Loucy (cell line): ENCODE measurements at regions not wholly inside any gene's neighbourhood (a gene's known extent, or its start where the extent isn't known, plus 50 kb on each side); places are given as distances from the start of the nearest gene placed in this dataset.

ENCODE experiments used
- H2AFZ ChIP-seq: fragments of 200-600 bp; sonication (generic); 2 replicates; pipeline ENCODE4 v1.6.0; 2016; ENCODE audit warnings: antibody characterized with exemption, mild to moderate bottlenecking, low read length, moderate library complexity
- H3F3A ChIP-seq: fragments of 200-600 bp; 2 replicates; pipeline ENCODE4 v1.6.0; 2016; ENCODE audit warnings: antibody characterized with exemption, low read depth, mild to moderate bottlenecking
- H3K27me3 ChIP-seq: fragments of 200-600 bp; sonication (generic); 2 replicates; pipeline ENCODE4 v1.6.1; 2014; ENCODE audit warnings: low read length, mild to moderate bottlenecking; ENCODE audit not compliant: insufficient read depth, poor library complexity, severe bottlenecking
- H3K36me3 ChIP-seq: fragments of 200-600 bp; sonication (generic); 2 replicates; pipeline ENCODE4 v1.6.1; 2016; ENCODE audit warnings: low read length; ENCODE audit not compliant: insufficient read depth
- H3K4me1 ChIP-seq: fragments of 200-600 bp; sonication (generic); 2 replicates; pipeline ENCODE4 v1.5.1; 2014; ENCODE audit warnings: low read length, mild to moderate bottlenecking; ENCODE audit not compliant: insufficient read depth, poor library complexity, severe bottlenecking
- H3K4me2 ChIP-seq: fragments of 200-600 bp; sonication (generic); 2 replicates; pipeline ENCODE4 v1.6.0; 2014; ENCODE audit warnings: antibody characterized with exemption, low read length, low read depth, mild to moderate bottlenecking; ENCODE audit not compliant: poor library complexity, severe bottlenecking
- H3K4me3 ChIP-seq: fragments of 200-600 bp; sonication (generic); 2 replicates; pipeline ENCODE4 v1.5.1; 2014; ENCODE audit warnings: low read length, mild to moderate bottlenecking, mixed read lengths; ENCODE audit not compliant: poor library complexity, severe bottlenecking
- H3K79me2 ChIP-seq: fragments of 200-600 bp; sonication (generic); 2 replicates; pipeline ENCODE4 v1.6.1; 2014; ENCODE audit warnings: low read length; ENCODE audit not compliant: insufficient read depth
- H3K9ac ChIP-seq: fragments of 200-600 bp; sonication (generic); 2 replicates; pipeline ENCODE4 v1.6.0; 2014; ENCODE audit warnings: mild to moderate bottlenecking, low read depth, low read length, moderate library complexity; ENCODE audit not compliant: poor library complexity, severe bottlenecking
- H3K9me2 ChIP-seq: fragments of 200-600 bp; sonication (generic); replicated peaks from 2 replicates; pipeline ENCODE4 v1.6.1; 2016; ENCODE audit warnings: low read depth, low read length, mixed read lengths
- H3K9me3 ChIP-seq: fragments of 200-600 bp; sonication (generic); 2 replicates; pipeline ENCODE4 v1.6.1; 2014; ENCODE audit warnings: mild to moderate bottlenecking, antibody characterized with exemption, low read length, low read depth; ENCODE audit not compliant: insufficient read depth
- H4K20me1 ChIP-seq: fragments of 200-600 bp; sonication (generic); 2 replicates; pipeline ENCODE4 v1.6.0; 2014; ENCODE audit warnings: antibody characterized with exemption, low read length, mild to moderate bottlenecking; ENCODE audit not compliant: insufficient read depth, poor library complexity, severe bottlenecking
- EZH2phosphoT487 ChIP-seq: fragments of 200-600 bp; IDR thresholded peaks from 2 replicates; pipeline ENCODE4 v1.6.1; 2018; ENCODE audit warnings: antibody characterized with exemption, mild to moderate bottlenecking, moderate library complexity, borderline replicate concordance
- TF ChIP-seq, protein P1 (sequence below): fragments of 200-600 bp; sonication (generic); conservative IDR thresholded peaks from 2 replicates; pipeline ENCODE4 v1.5.1; 2014; ENCODE audit warnings: mild to moderate bottlenecking, antibody characterized with exemption, low read length

DNA sequence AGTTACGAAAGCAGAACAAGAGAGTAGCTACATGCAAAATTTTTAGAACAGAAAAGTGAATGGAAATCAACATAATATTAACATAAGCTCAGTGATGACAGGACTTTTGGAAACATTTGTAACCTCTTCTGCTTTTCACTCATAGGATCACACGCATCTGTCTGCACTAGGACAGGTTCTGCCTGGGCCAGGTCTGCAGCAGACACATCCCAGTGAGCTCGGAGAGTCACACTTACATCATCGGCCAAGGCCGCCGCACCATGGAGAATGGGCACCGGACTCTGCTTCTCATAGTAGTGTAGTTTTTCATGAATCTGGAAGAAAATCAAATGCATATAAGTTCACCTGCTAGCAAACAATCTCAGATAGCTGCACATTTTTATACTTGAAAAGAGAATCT is 150.9 kb upstream of the ODAD2 start:
- no peaks in the 10 kb centered on the region for H3K4me1 ChIP-seq
- H4K20me1 ChIP-seq: no peaks in the 10 kb centered on the region
- no peak overlapping the region for H3K4me2 ChIP-seq
- no peak overlapping the region for H2AFZ ChIP-seq
- H3K9me2 ChIP-seq: no peaks in the 10 kb centered on the region
- no peaks in the 10 kb centered on the region for H3F3A ChIP-seq
- no peak for TF ChIP-seq EZH2phosphoT487
- TF ChIP-seq, protein P1, sequence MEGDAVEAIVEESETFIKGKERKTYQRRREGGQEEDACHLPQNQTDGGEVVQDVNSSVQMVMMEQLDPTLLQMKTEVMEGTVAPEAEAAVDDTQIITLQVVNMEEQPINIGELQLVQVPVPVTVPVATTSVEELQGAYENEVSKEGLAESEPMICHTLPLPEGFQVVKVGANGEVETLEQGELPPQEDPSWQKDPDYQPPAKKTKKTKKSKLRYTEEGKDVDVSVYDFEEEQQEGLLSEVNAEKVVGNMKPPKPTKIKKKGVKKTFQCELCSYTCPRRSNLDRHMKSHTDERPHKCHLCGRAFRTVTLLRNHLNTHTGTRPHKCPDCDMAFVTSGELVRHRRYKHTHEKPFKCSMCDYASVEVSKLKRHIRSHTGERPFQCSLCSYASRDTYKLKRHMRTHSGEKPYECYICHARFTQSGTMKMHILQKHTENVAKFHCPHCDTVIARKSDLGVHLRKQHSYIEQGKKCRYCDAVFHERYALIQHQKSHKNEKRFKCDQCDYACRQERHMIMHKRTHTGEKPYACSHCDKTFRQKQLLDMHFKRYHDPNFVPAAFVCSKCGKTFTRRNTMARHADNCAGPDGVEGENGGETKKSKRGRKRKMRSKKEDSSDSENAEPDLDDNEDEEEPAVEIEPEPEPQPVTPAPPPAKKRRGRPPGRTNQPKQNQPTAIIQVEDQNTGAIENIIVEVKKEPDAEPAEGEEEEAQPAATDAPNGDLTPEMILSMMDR: no peak
- no peak overlapping the region for H3K4me3 ChIP-seq
- H3K79me2 ChIP-seq: no peaks in the 10 kb centered on the region
- H3K9ac ChIP-seq: no peak overlapping the region
- H3K27me3 ChIP-seq: no peaks in the 10 kb centered on the region
- H3K36me3 ChIP-seq: no peaks in the 10 kb centered on the region
- H3K9me3 ChIP-seq: no peaks in the 10 kb centered on the region

DNA sequence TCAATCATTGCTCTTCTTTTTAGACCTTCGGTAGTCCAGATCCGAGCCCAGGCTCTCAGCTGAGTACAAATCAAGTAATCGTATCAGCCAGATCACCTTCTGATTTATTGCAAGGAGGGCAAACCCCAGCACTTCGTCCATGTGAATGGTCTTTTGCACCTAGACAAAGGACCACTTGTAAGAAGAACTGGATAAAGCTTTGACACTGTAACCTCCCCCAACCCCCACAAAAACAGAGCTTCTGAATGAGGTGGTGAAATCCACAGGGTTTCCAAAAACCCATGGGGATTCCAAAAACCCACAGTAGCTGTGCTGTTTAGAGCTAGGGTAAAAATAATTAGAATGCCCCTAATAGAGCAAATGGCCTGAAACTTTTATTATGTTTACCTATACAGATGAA is 148.8 kb upstream of the ODAD2 start:
- Histone ChIP-seq H3K4me3 (no peak overlapping the region), H3K4me2 (no peak overlapping the region), H3K79me2 (no peaks in the 10 kb centered on the region), H3K27me3 (no peaks in the 10 kb centered on the region), H3K9ac (no peak overlapping the region), H3K4me1 (no peaks in the 10 kb centered on the region), H3K9me3 (no peaks in the 10 kb centered on the region), H2AFZ (no peak overlapping the region), H4K20me1 (no peaks in the 10 kb centered on the region), H3F3A (no peaks in the 10 kb centered on the region), H3K9me2 (no peaks in the 10 kb centered on the region), H3K36me3 (no peaks in the 10 kb centered on the region)
- no peak for TF ChIP-seq EZH2phosphoT487
- TF ChIP-seq, protein P1: no peak

DNA sequence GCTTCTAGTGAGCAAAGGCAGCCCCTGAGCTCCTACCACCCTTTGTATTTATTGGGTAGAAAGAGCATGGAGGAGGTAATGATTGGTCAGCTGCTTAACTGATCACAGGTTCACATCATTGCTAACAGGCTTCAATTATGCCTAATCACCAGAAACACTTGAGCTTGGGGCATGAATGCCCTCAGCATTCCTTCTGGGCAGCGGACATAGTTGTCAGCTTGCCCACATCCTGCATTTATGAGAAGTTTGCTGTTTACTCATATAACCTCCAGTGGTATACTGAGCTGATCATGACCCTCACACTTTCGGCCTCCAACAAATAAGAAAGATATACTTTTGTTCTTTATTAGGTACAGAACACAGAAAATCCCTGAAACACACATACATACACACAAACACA is 140.3 kb upstream of the ODAD2 start:
- no peaks in the 10 kb centered on the region for H3F3A ChIP-seq
- H3K27me3 ChIP-seq: no peaks in the 10 kb centered on the region
- H3K4me3 ChIP-seq: no peak overlapping the region
- no peak overlapping the region for H3K9ac ChIP-seq
- H4K20me1 ChIP-seq: no peaks in the 10 kb centered on the region
- no peak overlapping the region for H2AFZ ChIP-seq
- no peaks in the 10 kb centered on the region for H3K36me3 ChIP-seq
- H3K4me2 ChIP-seq: no peak overlapping the region
- peaks cover 7% of the 10 kb centered on the region; the same call in 1 of the 2 replicates for H3K9me3 ChIP-seq
- H3K9me2 ChIP-seq: no peaks in the 10 kb centered on the region
- no peaks in the 10 kb centered on the region for H3K79me2 ChIP-seq
- H3K4me1 ChIP-seq: no peaks in the 10 kb centered on the region
- TF ChIP-seq, protein P1: no peak
- no peak for TF ChIP-seq EZH2phosphoT487
